Ishikawa (cell line): ENCODE measurements at regions not wholly inside any gene's neighbourhood (a gene's known extent, or its start where the extent isn't known, plus 50 kb on each side); places are given as distances from the start of the nearest gene placed in this dataset.

Experiments used
- CEBPB ChIP-seq: IDR thresholded peaks from 2 replicates; pipeline ENCODE4 v1.6.1; 2012
- CREB1 ChIP-seq: IDR thresholded peaks from 2 replicates; pipeline ENCODE4 v1.6.1; 2012; ENCODE audit warnings: low read depth
- EGR1 ChIP-seq: IDR thresholded peaks from 2 replicates; pipeline ENCODE4 v1.6.1; 2012
- EP300 ChIP-seq: IDR thresholded peaks from 2 replicates; pipeline ENCODE4 v1.6.1; 2012; ENCODE audit warnings: borderline replicate concordance
- FOXM1 ChIP-seq: IDR thresholded peaks from 2 replicates; pipeline ENCODE4 v1.6.1; 2012; ENCODE audit warnings: low read depth, borderline replicate concordance
- NFIC ChIP-seq: IDR thresholded peaks from 2 replicates; pipeline ENCODE4 v1.6.1; 2012
- RAD21 ChIP-seq: IDR thresholded peaks from 2 replicates; pipeline ENCODE4 v1.6.1; 2012; ENCODE audit warnings: low read depth
- TAF1 ChIP-seq: IDR thresholded peaks from 2 replicates; pipeline ENCODE4 v1.6.1; 2012; ENCODE audit warnings: low read depth, mild to moderate bottlenecking
- TCF12 ChIP-seq: IDR thresholded peaks from 2 replicates; pipeline ENCODE4 v1.6.1; 2012; ENCODE audit warnings: low read depth
- TEAD4 ChIP-seq: IDR thresholded peaks from 2 replicates; pipeline ENCODE4 v1.6.1; 2012
- YY1 ChIP-seq: IDR thresholded peaks from 2 replicates; pipeline ENCODE4 v1.6.1; 2012; ENCODE audit warnings: low read depth
- ZBTB7A ChIP-seq: IDR thresholded peaks from 2 replicates; pipeline ENCODE4 v1.6.1; 2012; ENCODE audit warnings: low read depth
- TF ChIP-seq, protein P1 (sequence below): IDR thresholded peaks from 2 replicates; pipeline ENCODE4 v1.6.1; 2012
- TF ChIP-seq, protein P2 (sequence below): IDR thresholded peaks from 2 replicates; pipeline ENCODE4 v1.6.1; 2012; ENCODE audit warnings: low read depth, mild to moderate bottlenecking

- TF ChIP-seq RAD21 (no peak), NFIC (no peak), CEBPB (no peak), EP300 (no peak), FOXM1 (no peak), YY1 (no peak), TAF1 (no peak), EGR1 (no peak), TEAD4 (no peak), ZBTB7A (no peak), TCF12 (no peak), CREB1 (no peak)
- TF ChIP-seq, protein P1, sequence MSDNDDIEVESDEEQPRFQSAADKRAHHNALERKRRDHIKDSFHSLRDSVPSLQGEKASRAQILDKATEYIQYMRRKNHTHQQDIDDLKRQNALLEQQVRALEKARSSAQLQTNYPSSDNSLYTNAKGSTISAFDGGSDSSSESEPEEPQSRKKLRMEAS, result no peak
- TF ChIP-seq, protein P2, sequence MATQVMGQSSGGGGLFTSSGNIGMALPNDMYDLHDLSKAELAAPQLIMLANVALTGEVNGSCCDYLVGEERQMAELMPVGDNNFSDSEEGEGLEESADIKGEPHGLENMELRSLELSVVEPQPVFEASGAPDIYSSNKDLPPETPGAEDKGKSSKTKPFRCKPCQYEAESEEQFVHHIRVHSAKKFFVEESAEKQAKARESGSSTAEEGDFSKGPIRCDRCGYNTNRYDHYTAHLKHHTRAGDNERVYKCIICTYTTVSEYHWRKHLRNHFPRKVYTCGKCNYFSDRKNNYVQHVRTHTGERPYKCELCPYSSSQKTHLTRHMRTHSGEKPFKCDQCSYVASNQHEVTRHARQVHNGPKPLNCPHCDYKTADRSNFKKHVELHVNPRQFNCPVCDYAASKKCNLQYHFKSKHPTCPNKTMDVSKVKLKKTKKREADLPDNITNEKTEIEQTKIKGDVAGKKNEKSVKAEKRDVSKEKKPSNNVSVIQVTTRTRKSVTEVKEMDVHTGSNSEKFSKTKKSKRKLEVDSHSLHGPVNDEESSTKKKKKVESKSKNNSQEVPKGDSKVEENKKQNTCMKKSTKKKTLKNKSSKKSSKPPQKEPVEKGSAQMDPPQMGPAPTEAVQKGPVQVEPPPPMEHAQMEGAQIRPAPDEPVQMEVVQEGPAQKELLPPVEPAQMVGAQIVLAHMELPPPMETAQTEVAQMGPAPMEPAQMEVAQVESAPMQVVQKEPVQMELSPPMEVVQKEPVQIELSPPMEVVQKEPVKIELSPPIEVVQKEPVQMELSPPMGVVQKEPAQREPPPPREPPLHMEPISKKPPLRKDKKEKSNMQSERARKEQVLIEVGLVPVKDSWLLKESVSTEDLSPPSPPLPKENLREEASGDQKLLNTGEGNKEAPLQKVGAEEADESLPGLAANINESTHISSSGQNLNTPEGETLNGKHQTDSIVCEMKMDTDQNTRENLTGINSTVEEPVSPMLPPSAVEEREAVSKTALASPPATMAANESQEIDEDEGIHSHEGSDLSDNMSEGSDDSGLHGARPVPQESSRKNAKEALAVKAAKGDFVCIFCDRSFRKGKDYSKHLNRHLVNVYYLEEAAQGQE, result no peak
These were observed 762.7 kb downstream of the NTRK3 start for GRCh38 chr15:87493803-87494202.
